Chondrocyte (in vitro differentiated cells): ENCODE measurements at regions not wholly inside any gene's neighbourhood (a gene's known extent, or its start where the extent isn't known, plus 50 kb on each side); places are given as distances from the start of the nearest gene placed in this dataset.

Experiments used
- DNase-seq: peaks from one replicate; pipeline ENCODE4 v3.0.0; 2021; ENCODE audit warnings: mixed read lengths, low spot score
- H3K27ac Mint-ChIP-seq: one replicate; pipeline ENCODE4 v1.8.0; 2021; ENCODE audit warnings: mild to moderate bottlenecking, moderate library complexity, mixed read lengths; ENCODE audit not compliant: unreplicated experiment
- H3K27me3 Mint-ChIP-seq: 2 replicates; pipeline ENCODE4 v1.8.0; 2021; ENCODE audit warnings: low read depth, mixed read lengths
- H3K36me3 Mint-ChIP-seq: 2 replicates; pipeline ENCODE4 v1.8.0; 2021; ENCODE audit warnings: low read depth, mixed read lengths
- H3K4me1 Mint-ChIP-seq: 2 replicates; pipeline ENCODE4 v1.8.0; 2021; ENCODE audit warnings: low read depth, mild to moderate bottlenecking, mixed read lengths
- H3K4me3 Mint-ChIP-seq: one replicate; pipeline ENCODE4 v1.8.0; 2021; ENCODE audit warnings: mild to moderate bottlenecking, moderate library complexity, mixed read lengths; ENCODE audit not compliant: unreplicated experiment
- H3K9me3 Mint-ChIP-seq: 2 replicates; pipeline ENCODE4 v1.8.0; 2021; ENCODE audit warnings: low read depth, mixed read lengths
- CTCF ChIP-seq: fragments of 200-600 bp; sonication (generic); IDR thresholded peaks from 2 replicates; pipeline ENCODE4 v1.5.0; 2021; ENCODE audit warnings: antibody characterized with exemption, mild to moderate bottlenecking, moderate library complexity

GRCh38 chr12:84276215-84276614, 636.4 kb downstream of the SLC6A15 start:
- no peak overlapping the region for H3K27ac Mint-ChIP-seq
- no peaks in the 10 kb centered on the region for H3K36me3 Mint-ChIP-seq
- DNase-seq, result no peak
- H3K4me3 Mint-ChIP-seq, result no peak overlapping the region
- TF ChIP-seq CTCF, result no peak
- H3K4me1 Mint-ChIP-seq, result no peaks in the 10 kb centered on the region
- no peaks in the 10 kb centered on the region for H3K27me3 Mint-ChIP-seq
- peaks cover 2% of the 10 kb centered on the region for H3K9me3 Mint-ChIP-seq

- no peaks in the 10 kb centered on the region for H3K4me1 Mint-ChIP-seq
- H3K36me3 Mint-ChIP-seq, result no peaks in the 10 kb centered on the region
- H3K9me3 Mint-ChIP-seq, result no peaks in the 10 kb centered on the region
- H3K27me3 Mint-ChIP-seq, result no peaks in the 10 kb centered on the region
- TF ChIP-seq CTCF, result no peak
- H3K27ac Mint-ChIP-seq, result no peak overlapping the region
- no peak overlapping the region for H3K4me3 Mint-ChIP-seq
- no peak for DNase-seq
Measured at GRCh38 chr12:84272324-84272723, 640.3 kb downstream of the SLC6A15 start.

GRCh38 chr12:84270470-84271140, 642.0 kb downstream of the SLC6A15 start:
- no peaks in the 10 kb centered on the region for H3K4me1 Mint-ChIP-seq
- no peaks in the 10 kb centered on the region for H3K9me3 Mint-ChIP-seq
- H3K36me3 Mint-ChIP-seq, result no peaks in the 10 kb centered on the region
- no peak for DNase-seq
- peaks cover 2% of the 10 kb centered on the region for H3K27me3 Mint-ChIP-seq
- TF ChIP-seq CTCF, result no peak
- no peak overlapping the region for H3K27ac Mint-ChIP-seq
- H3K4me3 Mint-ChIP-seq, result no peak overlapping the region

GRCh38 chr12:84247931-84248330, 664.7 kb downstream of the SLC6A15 start:
- H3K4me3 Mint-ChIP-seq, result no peak overlapping the region
- H3K36me3 Mint-ChIP-seq, result no peaks in the 10 kb centered on the region
- DNase-seq, result no peak
- H3K27ac Mint-ChIP-seq, result no peak overlapping the region
- peaks cover 2% of the 10 kb centered on the region for H3K27me3 Mint-ChIP-seq
- no peak for TF ChIP-seq CTCF
- no peaks in the 10 kb centered on the region for H3K9me3 Mint-ChIP-seq
- H3K4me1 Mint-ChIP-seq, result no peaks in the 10 kb centered on the region

GRCh38 chr12:84243686-84244085, 668.9 kb downstream of the SLC6A15 start:
- H3K27ac Mint-ChIP-seq, result no peak overlapping the region

More at GRCh38 chr12:84243686-84244085, 668.9 kb downstream of the SLC6A15 start:
- H3K9me3 Mint-ChIP-seq, result no peaks in the 10 kb centered on the region
- DNase-seq, result no peak
- no peaks in the 10 kb centered on the region for H3K36me3 Mint-ChIP-seq
- no peak for TF ChIP-seq CTCF
- no peaks in the 10 kb centered on the region for H3K4me1 Mint-ChIP-seq
- peaks cover 2% of the 10 kb centered on the region for H3K27me3 Mint-ChIP-seq
- no peak overlapping the region for H3K4me3 Mint-ChIP-seq
